Thyroid gland (tissue), 4 donors: ENCODE measurements at regions not wholly inside any gene's neighbourhood (a gene's known extent, or its start where the extent isn't known, plus 50 kb on each side); places are given as distances from the start of the nearest gene placed in this dataset.

ENCODE experiments used
- DNase-seq, 2 donors: peaks; one replicate each; pipeline ENCODE4 v3.0.0-alpha.2; 2019
- H3K27ac ChIP-seq, 3 donors: fragments of 200-600 bp; sonication (generic); 1 replicate in 2 of 3; 2 replicates in 1 of 3; pipeline ENCODE4 v1.5.1; 2016 to 2019; ENCODE audit warnings: mild to moderate bottlenecking in 1 of 3, moderate library complexity in 1 of 3
- H3K27me3 ChIP-seq: fragments of 200-600 bp; sonication (generic); one replicate; pipeline ENCODE4 v1.5.1; 2019
- H3K36me3 ChIP-seq, 2 donors: fragments of 200-600 bp; sonication (generic); one replicate each; pipeline ENCODE4 v1.5.1; 2016 to 2019
- H3K4me1 ChIP-seq, 2 donors: fragments of 200-600 bp; sonication (generic); one replicate each; pipeline ENCODE4 v1.5.1; 2017 to 2019
- H3K4me3 ChIP-seq, 3 donors: fragments of 200-600 bp; sonication (generic); replicated peaks in 1 of 3; 1 replicate in 2 of 3; 2 replicates in 1 of 3; pipeline ENCODE4 v1.5.1; 2016; ENCODE audit warnings: mild to moderate bottlenecking in 1 of 3
- H3K9me3 ChIP-seq: fragments of 200-600 bp; sonication (generic); one replicate; pipeline ENCODE4 v1.5.1; 2017
- CTCF ChIP-seq, 6 experiments: fragments of 200-600 bp in 3 of 6; fragments of 450-650 bp in 3 of 6; sonication (generic) in 3 of 6; IDR thresholded peaks; one replicate each; pipeline ENCODE4 v1.5.1; 2016 to 2019; ENCODE audit warnings: antibody characterized with exemption in 6 of 6, mild to moderate bottlenecking in 2 of 6, inconsistent platforms in 1 of 6, moderate library complexity in 1 of 6
- POLR2A ChIP-seq, 2 donors: fragments of 450-650 bp; IDR thresholded peaks; one replicate each; pipeline ENCODE4 v1.6.1; 2017; ENCODE audit warnings: antibody characterized with exemption in 2 of 2, mild to moderate bottlenecking in 2 of 2, moderate library complexity in 1 of 2
- WGBS, 2 donors: methylation state at CpG; one replicate each; pipeline ENCODE4 v1.1.5; 2017; 5-methylcytosine and 5-hydroxymethylcytosine counted together
- intact Hi-C: fragments of 100-400 bp; cut with DNase I; formaldehyde crosslinking; loops from one replicate; pipeline ENCODE4 v1.15.1; 2023

- H3K4me3 ChIP-seq = no peak overlapping the region
- WGBS, 2 donors = 47 to 62% methylated on average over 11 of the region's 11 CpGs
- H3K27me3 ChIP-seq = no peaks in the 10 kb centered on the region
- H3K36me3 ChIP-seq = no peaks in the 10 kb centered on the region
- DNase-seq = peak in 1 of 2 donors; percentile 16
- intact Hi-C loops = no loop called here
- no peaks in the 10 kb centered on the region for H3K9me3 ChIP-seq
- no peak for TF ChIP-seq POLR2A (IDR thresholded peaks at IDR 0.05)
- TF ChIP-seq CTCF (IDR thresholded peaks at IDR 0.05) = no peak
- H3K27ac ChIP-seq = no peak overlapping the region
- H3K4me1 ChIP-seq = peaks cover 0 to 4% of the 10 kb centered on the region in 2 donors
These were observed 201.8 kb upstream of the LRFN2 start for GRCh38 chr6:40788661-40789655.

- no peak overlapping the region for H3K4me3 ChIP-seq
- no peak overlapping the region for H3K27ac ChIP-seq
- no peaks in the 10 kb centered on the region for H3K27me3 ChIP-seq
- intact Hi-C loops = no loop called here
- no peaks in the 10 kb centered on the region for H3K36me3 ChIP-seq
- H3K4me1 ChIP-seq = no peaks in the 10 kb centered on the region
- no peaks in the 10 kb centered on the region for H3K9me3 ChIP-seq
- no peak for DNase-seq
- TF ChIP-seq POLR2A (IDR thresholded peaks at IDR 0.05) = no peak
- no peak for TF ChIP-seq CTCF (IDR thresholded peaks at IDR 0.05)
- WGBS, 2 donors = 87 to 94% methylated on average over 3 of the region's 3 CpGs
These were observed 195.2 kb upstream of the LRFN2 start for GRCh38 chr6:40782355-40782754.

GRCh38 chr6:40780637-40781036, 193.5 kb upstream of the LRFN2 start:
- Histone ChIP-seq H3K4me3 (no peak overlapping the region), H3K9me3 (no peaks in the 10 kb centered on the region), H3K27me3 (no peaks in the 10 kb centered on the region), H3K4me1 (no peaks in the 10 kb centered on the region), H3K36me3 (no peaks in the 10 kb centered on the region), H3K27ac (no peak overlapping the region)
- no peak for DNase-seq
- TF ChIP-seq POLR2A (IDR thresholded peaks at IDR 0.05) (no peak), CTCF (IDR thresholded peaks at IDR 0.05) (no peak)
- intact Hi-C loops = no loop called here
- 95 to 100% methylated on average over 3 of the region's 3 CpGs for WGBS, 2 donors

GRCh38 chr6:40779409-40779808, 192.2 kb upstream of the LRFN2 start:
- no peaks in the 10 kb centered on the region for H3K9me3 ChIP-seq
- intact Hi-C loops = no loop called here
- no peaks in the 10 kb centered on the region for H3K27me3 ChIP-seq
- no peak overlapping the region for H3K27ac ChIP-seq
- DNase-seq = no peak
- TF ChIP-seq CTCF (IDR thresholded peaks at IDR 0.05) (no peak), POLR2A (IDR thresholded peaks at IDR 0.05) (no peak)
- no peaks in the 10 kb centered on the region for H3K4me1 ChIP-seq
- no peaks in the 10 kb centered on the region for H3K36me3 ChIP-seq
- WGBS, 2 donors = 74 to 82% methylated on average over 3 of the region's 3 CpGs
- no peak overlapping the region for H3K4me3 ChIP-seq

- H3K4me1 ChIP-seq = no peaks in the 10 kb centered on the region
- TF ChIP-seq POLR2A (IDR thresholded peaks at IDR 0.05) (no peak), CTCF (IDR thresholded peaks at IDR 0.05) (no peak)
- intact Hi-C loops = no loop called here
- no peak for DNase-seq
- H3K27me3 ChIP-seq = no peaks in the 10 kb centered on the region
- no peak overlapping the region for H3K27ac ChIP-seq
- H3K4me3 ChIP-seq = no peak overlapping the region
- WGBS, 2 donors = 30 to 67% methylated on average over 1 of the region's 1 CpG
- no peaks in the 10 kb centered on the region for H3K36me3 ChIP-seq
- H3K9me3 ChIP-seq = no peaks in the 10 kb centered on the region
These were observed 191.8 kb upstream of the LRFN2 start for GRCh38 chr6:40778918-40779317.
